ENCODE measurements at regions not wholly inside any gene's neighbourhood (a gene's known extent, or its start where the extent isn't known, plus 50 kb on each side); places are given as distances from the start of the nearest gene placed in this dataset.

GRCh38 chr10:93215312-93215711 is 141.6 kb downstream of the CYP26A1 start:
- Histone ChIP-seq H3K9ac (ENCODE audit: low read length) (no peak overlapping the region), H3K9me2 (ENCODE audit: low read depth, low read length) (no peaks in the 10 kb centered on the region), H3F3A (ENCODE audit: insufficient read depth, low read length) (no peaks in the 10 kb centered on the region), H3K9me3 (ENCODE audit: low read length) (no peaks in the 10 kb centered on the region), H3K27ac (ENCODE audit: low read depth, low read length, poor library complexity, severe bottlenecking) (no peak overlapping the region), H3K27me3 (ENCODE audit: insufficient read depth, low read length) (no peaks in the 10 kb centered on the region), H3K79me2 (ENCODE audit: insufficient read depth, low read length) (no peaks in the 10 kb centered on the region), H3K4me2 (ENCODE audit: low read length) (no peak overlapping the region), H3K36me3 (ENCODE audit: insufficient read depth, low read length) (no peaks in the 10 kb centered on the region), H4K20me1 (ENCODE audit: insufficient read depth, low read length) (no peaks in the 10 kb centered on the region), H3K4me3 (ENCODE audit: low read depth, low read length, poor library complexity, severe bottlenecking) (no peak overlapping the region), H3K4me1 (ENCODE audit: insufficient read depth, low read length, severe bottlenecking) (no peaks in the 10 kb centered on the region), H2AFZ (ENCODE audit: low read length) (no peak overlapping the region)
- no peak for TF ChIP-seq CTCF (IDR thresholded peaks at IDR 0.05; ENCODE audit: low read length)
- TF ChIP-seq EZH2 (IDR thresholded peaks at IDR 0.05; ENCODE audit: borderline replicate concordance, low read length), result no peak

- no peaks in the 10 kb centered on the region for H3K27me3 ChIP-seq (ENCODE audit: insufficient read depth, low read length)
- H4K20me1 ChIP-seq (ENCODE audit: insufficient read depth, low read length), result no peaks in the 10 kb centered on the region
- no peaks in the 10 kb centered on the region for H3K9me3 ChIP-seq (ENCODE audit: low read length)
- H3F3A ChIP-seq (ENCODE audit: insufficient read depth, low read length), result no peaks in the 10 kb centered on the region
- no peak overlapping the region for H3K9ac ChIP-seq (ENCODE audit: low read length)
- no peaks in the 10 kb centered on the region for H3K36me3 ChIP-seq (ENCODE audit: insufficient read depth, low read length)
- H3K27ac ChIP-seq (ENCODE audit: low read depth, low read length, poor library complexity, severe bottlenecking), result no peak overlapping the region
- H3K4me3 ChIP-seq (ENCODE audit: low read depth, low read length, poor library complexity, severe bottlenecking), result no peak overlapping the region
- TF ChIP-seq CTCF (IDR thresholded peaks at IDR 0.05; ENCODE audit: low read length), result no peak
- no peaks in the 10 kb centered on the region for H3K79me2 ChIP-seq (ENCODE audit: insufficient read depth, low read length)
- H3K4me1 ChIP-seq (ENCODE audit: insufficient read depth, low read length, severe bottlenecking), result no peaks in the 10 kb centered on the region
- no peak overlapping the region for H2AFZ ChIP-seq (ENCODE audit: low read length)
- no peak overlapping the region for H3K4me2 ChIP-seq (ENCODE audit: low read length)
- no peaks in the 10 kb centered on the region for H3K9me2 ChIP-seq (ENCODE audit: low read depth, low read length)
These were observed 142.8 kb downstream of the CYP26A1 start for GRCh38 chr10:93216341-93216985.

- no peaks in the 10 kb centered on the region for H3K36me3 ChIP-seq (ENCODE audit: insufficient read depth, low read length)
- H3K4me2 ChIP-seq (ENCODE audit: low read length), result no peak overlapping the region
- no peaks in the 10 kb centered on the region for H3K9me3 ChIP-seq (ENCODE audit: low read length)
- TF ChIP-seq CTCF (IDR thresholded peaks at IDR 0.05; ENCODE audit: low read length) (no peak), EZH2 (IDR thresholded peaks at IDR 0.05; ENCODE audit: borderline replicate concordance, low read length) (no peak)
- no peak overlapping the region for H3K9ac ChIP-seq (ENCODE audit: low read length)
- no peaks in the 10 kb centered on the region for H3K4me1 ChIP-seq (ENCODE audit: insufficient read depth, low read length, severe bottlenecking)
- no peaks in the 10 kb centered on the region for H3K79me2 ChIP-seq (ENCODE audit: insufficient read depth, low read length)
- no peak overlapping the region for H3K4me3 ChIP-seq (ENCODE audit: low read depth, low read length, poor library complexity, severe bottlenecking)
- H4K20me1 ChIP-seq (ENCODE audit: insufficient read depth, low read length), result no peaks in the 10 kb centered on the region
- H2AFZ ChIP-seq (ENCODE audit: low read length), result no peak overlapping the region
- no peaks in the 10 kb centered on the region for H3K9me2 ChIP-seq (ENCODE audit: low read depth, low read length)
- no peak overlapping the region for H3K27ac ChIP-seq (ENCODE audit: low read depth, low read length, poor library complexity, severe bottlenecking)
- no peaks in the 10 kb centered on the region for H3K27me3 ChIP-seq (ENCODE audit: insufficient read depth, low read length)
- H3F3A ChIP-seq (ENCODE audit: insufficient read depth, low read length), result no peaks in the 10 kb centered on the region
These were observed 144.7 kb downstream of the CYP26A1 start for GRCh38 chr10:93218386-93218785.

All from OCI-LY1 (cell line).